Pulmonary artery endothelial cell (primary cell): ENCODE measurements at regions not wholly inside any gene's neighbourhood (a gene's known extent, or its start where the extent isn't known, plus 50 kb on each side); places are given as distances from the start of the nearest gene placed in this dataset.
"Not testable (repeated sequence)": the region's sequence is repeated elsewhere in the genome, so short reads cannot be mapped to it uniquely, and the experiment has no call there.

Experiments used
- DNase-seq: peaks from one replicate; pipeline ENCODE4 v3.0.0-alpha.2; 2011; ENCODE audit warnings: low read depth, low spot score

DNA sequence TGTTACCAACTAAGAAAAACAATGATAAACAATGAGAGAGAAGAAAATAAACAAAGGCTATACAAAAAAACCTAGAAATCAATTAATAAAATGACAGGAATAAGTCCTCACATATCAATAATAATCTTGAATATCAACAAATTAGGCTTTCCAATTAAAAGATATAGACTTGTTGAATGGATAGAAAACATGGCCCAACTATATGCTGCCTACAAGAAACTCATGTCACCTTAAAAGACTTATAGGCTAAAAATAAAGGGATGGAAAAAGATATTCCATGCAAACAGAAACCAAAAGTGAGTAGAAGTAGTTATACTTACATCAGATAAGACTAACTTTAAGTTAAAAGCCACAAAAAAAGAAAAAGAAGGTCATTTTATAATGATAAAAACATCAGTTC is 183.9 kb downstream of the MYRFL start:
- DNase-seq: no peak

DNA sequence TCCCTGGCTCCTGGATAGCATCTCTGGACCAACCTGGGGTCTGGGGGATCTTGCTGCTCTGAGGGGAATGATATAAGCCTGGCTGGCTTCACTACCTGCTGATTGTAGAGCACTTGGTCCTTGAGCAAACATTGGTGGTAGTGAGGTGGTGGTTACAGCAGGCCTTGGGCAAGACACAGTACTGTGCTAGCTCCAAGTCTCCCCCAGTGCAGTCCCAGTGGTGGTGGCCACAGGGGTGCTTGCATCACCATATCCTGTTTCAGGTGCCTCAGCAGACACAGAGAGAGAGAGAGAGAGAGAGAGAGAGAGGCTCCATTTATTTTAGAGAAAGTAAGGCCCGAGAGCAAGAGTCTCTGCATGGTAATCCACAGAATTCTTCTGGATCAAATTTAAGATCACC is 186.3 kb downstream of the MYRFL start:
- no peak for DNase-seq

DNA sequence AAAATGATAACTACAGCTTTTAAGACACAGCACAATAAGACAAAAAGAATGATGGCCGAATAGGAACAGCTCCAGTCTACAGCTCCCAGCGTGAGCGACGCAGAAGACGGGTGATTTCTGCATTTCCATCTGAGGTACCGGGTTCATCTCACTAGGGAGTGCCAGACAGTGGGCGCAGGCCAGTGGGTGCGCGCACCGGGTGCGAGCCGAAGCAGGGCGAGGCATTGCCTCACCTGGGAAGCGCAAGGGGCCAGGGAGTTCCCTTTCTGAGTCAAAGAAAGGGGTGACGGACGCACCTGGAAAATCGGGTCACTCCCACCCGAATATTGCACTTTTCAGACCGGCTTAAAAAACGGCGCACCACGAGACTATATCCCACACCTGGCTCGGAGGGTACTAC is 188.0 kb downstream of the MYRFL start:
- DNase-seq: not testable (repeated sequence)

DNA sequence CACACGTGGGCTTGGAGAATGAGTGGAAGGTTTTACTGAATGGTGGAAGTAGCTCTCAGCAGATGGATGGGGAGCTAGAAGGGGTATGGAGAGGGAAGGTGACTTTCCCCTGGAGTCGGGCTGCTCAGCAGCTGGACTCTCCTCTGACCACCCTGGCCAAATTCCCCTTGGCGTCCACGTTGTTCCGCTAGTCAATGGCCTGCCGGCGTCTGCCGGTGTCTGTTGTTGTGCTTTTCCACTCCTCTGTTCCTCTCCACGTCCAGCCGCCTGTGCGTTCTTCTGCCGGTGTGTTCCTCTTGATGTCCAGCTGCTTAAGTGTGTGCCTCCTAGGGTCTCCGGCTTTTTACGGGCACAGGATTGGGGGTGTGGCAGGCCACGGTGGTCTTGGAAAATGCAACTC is 203.5 kb downstream of the MYRFL start:
- no peak for DNase-seq

DNA sequence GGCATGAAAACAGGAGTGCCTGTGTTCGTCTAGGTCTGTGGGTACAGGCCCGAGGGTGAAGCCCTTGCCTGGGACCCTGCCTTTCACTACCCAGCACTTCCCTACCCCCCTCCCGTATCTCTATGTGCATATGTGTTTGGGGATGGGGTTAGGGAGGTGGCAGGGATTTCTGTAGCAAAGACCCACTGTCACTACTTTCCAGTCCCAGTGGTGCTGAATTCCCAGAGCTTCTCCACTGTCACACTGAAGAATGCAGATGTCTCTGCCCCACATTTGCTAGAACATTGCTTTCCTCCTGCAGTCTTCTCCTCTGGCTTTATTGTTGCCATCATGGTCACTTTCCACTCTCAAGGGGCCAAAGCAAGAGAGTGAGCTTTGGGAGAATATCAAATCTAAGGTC is 203.9 kb downstream of the MYRFL start:
- no peak for DNase-seq

DNA sequence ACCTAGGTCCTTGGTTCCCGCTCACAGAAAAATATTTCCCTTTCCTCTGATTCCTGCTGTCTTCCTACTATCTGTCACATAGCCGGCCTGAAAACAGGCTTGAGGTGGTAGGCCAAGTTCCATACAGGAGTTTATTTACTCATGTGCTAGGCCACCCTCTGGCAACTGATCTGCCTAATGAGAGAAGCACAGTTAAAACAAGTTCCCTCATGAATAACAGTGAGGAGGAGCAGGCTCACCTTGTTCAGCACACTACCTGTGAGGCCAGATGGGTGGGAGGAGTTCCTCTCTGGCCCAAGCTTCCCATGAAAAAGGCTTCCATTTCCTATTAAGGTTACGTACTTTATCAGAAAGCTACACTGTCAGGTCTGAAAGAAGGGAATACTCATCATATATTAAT is 206.0 kb downstream of the MYRFL start:
- no peak for DNase-seq

DNA sequence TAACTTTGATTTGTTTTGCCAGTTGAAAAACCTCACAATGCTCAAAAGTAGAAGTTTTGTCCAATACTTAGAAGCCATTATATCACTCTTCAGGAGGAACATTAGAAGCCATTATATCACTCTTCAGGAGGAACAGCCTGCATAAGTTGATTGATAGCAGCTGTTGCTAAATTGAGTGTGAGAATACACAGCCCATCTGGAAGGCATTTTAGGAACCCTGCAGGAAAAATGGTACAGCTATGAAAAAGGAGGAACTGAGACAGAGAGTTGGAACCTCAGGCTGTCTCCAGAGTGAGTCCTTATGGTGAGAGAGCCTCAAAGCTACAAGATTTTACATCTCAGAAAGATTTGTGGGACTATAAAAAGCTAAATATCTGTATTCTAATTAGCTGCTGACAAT is 207.0 kb downstream of the MYRFL start:
- DNase-seq: no peak

DNA sequence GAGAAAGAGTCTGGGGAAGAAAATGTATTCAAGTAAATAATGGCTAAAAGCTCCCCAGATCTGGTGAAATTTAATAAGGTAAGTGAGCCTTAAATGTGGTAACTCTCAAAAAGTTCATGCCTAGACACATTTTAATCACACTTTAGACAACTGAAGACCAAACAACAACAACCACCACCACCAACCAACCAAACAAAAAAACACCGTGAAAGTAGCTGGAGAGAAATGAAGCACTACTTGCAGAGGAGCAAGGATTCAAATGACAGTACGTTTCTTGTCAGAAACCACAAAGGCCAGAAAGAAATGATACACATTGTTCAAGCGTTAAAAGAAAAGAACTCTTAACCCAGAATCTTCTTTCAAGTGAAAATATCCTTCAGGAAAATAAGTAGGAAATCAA is 208.3 kb downstream of the MYRFL start:
- DNase-seq: no peak

DNA sequence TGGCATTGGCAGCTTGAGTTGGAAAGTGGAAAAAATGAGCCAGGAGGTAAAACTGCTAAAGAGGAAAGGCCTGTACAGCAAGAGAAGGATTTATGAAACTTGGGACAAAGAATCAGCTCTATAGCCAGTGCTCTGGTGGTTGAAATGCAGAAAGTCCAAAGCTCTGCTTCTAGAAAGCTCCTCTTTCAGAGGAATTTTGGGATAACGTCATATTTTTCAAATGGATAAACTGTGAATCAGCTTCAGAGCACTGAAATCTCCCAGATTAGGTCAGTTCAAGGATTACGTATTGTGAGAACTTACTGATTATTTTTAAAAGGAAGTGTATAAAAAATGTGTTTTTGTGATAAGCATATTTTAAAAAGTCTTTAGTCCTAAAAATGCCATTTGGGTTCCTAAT is 203.1 kb upstream of the CNOT2 start:
- peak; percentile 71 for DNase-seq

DNA sequence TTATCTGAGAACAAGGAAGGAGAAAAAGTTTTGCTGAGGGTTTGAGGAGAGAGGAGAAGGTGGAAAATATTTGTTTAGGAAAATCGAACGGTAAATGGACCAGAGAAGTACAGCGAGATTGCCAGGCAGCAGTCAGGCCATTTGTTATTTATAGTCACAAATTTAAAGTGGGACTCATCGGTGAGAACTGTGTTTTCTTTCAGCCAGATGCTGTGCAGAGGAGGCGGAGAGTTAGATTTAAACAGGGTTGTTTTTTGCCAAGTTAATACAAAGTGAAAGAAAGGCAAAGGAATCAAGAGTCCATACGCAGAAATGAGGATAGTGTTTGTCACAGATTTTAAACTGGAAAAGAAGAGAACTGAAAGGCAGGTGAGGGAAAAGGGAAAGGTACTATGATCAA is 200.6 kb upstream of the CNOT2 start:
- no peak for DNase-seq

DNA sequence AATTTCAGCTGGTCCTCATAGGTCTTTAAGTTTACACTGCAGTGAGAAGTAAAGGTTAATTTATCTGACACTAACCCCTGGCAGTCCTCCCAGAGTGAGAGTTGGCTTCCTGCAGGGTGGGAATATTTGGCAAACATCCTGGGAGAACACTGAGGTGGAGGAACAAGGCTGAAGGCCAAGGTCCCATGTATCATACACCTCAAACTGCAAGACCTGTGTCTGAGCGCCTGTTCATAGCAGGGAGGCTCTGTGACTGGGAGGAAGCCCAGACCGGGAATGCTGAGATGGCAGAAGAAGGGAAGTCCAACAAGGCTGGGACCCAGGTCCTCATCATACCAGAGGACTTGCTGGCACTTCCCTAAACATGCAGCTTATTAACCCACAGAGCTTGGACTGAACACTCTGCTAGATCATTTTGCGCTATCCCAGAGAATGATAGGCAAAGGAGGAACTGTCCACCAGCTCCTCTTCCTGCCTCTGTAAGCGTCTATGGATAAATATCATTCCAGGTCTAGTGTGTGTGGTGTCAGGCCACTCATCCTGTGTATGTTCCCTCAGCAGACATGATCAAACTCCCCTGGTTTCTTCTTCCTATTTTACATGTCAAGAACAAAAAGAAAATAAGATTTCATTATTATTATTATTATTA is 199.6 kb upstream of the CNOT2 start:
- DNase-seq: no peak

DNA sequence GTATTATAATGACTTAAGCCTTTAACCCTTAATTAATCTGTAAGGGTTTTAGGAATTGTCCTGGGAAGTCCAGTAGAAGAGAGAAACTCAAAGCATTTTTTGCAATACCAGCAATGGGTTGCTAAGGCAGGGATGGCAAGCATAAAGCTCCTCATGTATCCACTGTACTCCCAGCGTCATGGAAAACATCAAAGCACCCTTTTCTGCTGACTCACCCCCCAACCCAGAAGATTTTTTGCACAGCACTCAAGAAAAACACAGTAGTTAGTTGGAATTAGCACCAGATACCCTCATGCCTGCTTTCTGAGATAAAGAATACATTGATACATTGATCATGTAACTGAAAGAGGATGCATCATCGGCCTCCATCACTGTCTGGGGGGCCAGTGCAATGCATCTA is 199.1 kb upstream of the CNOT2 start:
- DNase-seq: no peak

DNA sequence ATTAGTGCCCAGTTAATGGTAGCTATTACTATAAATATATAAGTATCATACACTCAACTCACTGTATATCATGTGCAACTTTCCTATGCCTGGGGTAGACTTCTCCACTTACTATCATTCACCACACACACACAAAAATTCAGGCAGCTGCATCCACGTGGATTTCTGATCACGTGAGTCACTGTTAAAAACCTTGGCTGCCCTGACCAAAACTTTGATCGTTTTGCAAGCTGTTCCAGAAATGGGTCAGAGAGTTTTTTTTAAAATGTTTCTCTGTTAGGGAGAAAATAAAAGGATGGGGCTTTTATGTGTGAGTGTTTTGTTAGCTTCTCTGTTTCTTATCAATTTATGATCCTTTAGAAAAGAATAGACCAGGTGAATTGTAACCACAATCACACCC is 198.2 kb upstream of the CNOT2 start:
- DNase-seq: no peak

DNA sequence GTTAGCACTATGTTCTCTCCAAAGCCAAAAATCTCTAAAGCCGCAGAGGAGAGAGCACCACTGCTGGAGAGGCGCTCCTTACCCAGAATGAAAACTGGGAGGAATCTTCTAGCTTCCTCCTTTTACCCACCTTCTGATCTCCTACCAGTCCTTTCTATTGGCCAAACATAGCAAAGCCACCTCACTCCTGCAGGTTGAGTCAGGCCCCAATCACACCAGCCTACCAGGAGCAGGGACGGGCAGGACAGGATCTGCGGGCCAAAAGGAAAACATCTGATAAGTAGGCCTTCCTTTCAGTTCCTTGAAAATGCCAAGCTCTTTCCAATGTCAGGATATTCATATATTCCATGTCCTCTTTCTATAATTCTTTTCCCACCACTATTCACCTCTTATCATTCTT is 197.7 kb upstream of the CNOT2 start:
- no peak for DNase-seq

DNA sequence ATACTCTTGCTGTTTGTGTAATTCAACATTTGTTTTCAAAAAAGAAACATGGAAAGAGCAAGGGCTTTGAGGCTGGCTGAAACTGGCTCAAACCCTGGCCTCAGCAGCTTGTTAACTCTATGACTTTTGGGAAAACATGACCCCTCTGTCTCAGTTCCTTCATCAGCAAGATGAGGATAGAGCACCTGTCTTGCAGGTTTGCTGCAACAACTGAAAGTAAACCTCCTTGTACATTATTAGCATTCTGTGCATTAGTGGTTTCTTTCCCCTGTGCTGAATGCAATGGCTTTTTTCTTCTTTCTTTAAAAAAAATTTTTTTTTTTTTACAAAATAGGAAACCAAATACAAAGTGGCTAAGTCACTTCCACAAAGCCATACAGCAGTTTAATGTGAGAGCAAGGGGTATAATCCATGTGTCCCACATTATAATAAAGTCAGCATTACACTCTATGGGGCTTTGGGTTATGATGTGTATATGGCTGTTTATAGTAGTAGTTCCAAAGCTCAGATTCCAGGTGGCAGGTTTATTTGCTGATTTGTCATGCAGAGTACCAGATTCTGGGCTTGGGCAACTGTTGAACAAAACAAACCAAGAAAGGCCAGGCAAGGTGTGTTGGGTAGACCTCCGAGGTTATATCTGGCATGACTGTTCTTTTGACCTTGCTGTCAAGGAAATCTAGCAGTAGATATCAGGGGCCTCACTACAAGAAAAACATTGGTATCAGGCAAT is 194.5 kb upstream of the CNOT2 start:
- DNase-seq: no peak

DNA sequence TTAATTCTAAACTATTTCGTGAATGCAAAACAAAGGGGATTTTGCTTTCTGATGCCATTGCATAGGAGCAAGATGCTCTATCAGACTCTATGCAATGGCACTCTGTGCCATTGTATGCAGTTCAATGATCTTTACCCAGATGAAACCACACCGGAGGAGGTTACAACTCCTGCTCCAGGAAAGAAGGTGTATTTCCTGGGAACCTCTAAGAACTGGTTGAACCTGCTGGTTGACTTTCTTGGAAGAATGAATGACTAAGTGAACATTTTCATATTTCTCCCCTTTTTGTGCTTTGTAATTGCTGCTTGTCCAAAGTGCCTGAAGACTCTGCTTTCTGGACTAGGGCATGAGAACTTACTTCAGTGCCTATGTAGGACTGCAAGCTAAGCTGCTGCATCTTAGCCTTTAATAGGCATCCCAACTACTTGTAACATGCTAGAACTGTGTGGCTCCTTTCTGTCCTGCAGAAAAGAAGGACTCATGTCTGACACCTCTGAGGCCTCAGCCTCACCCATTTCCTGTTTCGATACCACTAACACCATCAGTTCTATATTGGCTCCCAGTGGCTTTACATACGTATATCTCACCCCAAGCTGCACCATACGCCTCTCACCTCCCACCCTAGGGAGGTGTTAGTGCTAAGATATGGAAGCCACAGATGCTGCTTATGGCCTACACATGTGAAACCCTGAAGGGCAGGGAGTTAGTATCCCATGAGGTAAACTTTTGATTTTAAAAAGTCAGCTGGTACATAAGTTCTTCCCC is 193.5 kb upstream of the CNOT2 start:
- DNase-seq: no peak

DNA sequence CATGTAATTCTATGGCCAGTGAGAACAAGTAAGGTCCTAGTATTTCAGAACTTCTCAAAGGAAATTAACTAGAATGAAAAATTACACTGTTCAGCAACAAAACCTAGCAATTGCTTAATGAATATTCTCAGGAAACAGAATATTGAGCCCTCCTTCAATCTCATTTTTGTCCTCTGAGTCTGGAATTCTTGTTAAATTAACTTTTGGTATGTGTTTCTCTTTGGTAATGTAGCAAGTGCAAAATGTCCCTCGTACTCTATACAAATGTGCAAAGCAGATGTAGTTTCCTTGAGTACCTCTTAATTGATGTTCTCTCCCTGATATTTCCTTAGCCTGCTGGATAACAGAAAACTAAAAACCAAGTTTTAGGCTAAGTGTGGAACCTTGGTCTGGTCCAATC is 190.8 kb upstream of the CNOT2 start:
- DNase-seq: no peak

DNA sequence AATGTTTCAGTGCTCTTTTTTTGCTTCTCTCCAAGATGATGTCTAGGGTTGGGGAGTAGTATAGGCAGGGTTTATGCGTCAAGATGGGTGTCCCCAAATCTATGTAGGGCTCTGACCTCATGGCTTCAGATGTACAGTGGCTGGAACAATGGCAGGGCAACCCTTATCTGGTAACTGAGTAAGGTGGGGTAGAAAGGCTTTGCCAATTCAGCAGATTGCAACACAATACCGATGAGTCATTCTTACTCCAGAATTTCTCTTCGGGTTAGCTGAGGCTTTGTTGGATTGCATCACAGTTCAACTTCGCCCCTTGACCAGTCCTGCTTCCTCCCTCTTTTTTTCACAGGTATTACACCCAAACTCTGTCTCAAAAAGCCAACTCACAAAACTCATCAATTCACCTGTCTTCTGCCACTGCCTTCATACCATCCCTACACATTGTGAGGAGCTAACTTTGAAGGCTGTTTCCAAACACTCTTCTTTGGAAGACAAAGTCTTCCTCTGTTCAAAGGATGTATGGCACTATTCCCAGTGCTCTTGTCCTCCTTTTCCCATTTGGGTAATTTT is 190.2 kb upstream of the CNOT2 start:
- DNase-seq: peak; percentile 36

DNA sequence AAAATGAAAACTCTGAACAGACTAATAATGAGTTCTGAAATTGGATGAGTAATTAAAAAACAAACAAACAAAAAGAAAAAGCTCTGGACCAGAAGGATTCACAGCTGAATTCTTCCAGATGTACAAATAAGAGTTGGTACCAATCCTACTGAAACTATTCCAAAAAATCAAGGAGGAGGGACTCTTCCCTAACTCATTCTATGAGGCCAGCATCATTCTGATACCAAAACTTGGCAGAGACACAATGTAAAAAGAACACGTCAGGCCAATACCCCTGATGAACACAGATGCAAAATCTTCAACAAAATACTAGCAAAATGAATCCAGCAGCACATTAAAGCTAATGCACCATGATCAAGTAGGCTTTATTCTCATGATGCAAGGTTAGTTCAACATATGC is 183.9 kb upstream of the CNOT2 start:
- DNase-seq: no peak

DNA sequence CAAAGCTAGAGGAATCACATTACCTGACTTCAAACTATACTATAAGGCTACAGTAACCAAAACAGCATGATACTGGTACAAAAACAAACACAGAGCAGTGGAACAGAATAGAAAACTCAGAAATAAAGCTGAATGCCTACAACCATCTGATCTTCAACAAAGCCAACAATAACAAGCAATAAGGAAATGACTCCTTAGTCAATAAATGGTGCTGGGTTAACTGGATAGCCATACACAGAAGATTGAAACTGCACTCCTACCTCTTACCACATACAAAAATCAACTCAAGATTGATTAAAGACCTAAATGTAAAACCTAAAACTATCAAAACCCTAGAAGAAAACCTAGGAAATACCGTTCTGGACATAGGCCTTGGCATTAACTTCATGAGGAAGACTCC is 182.6 kb upstream of the CNOT2 start:
- no peak for DNase-seq

DNA sequence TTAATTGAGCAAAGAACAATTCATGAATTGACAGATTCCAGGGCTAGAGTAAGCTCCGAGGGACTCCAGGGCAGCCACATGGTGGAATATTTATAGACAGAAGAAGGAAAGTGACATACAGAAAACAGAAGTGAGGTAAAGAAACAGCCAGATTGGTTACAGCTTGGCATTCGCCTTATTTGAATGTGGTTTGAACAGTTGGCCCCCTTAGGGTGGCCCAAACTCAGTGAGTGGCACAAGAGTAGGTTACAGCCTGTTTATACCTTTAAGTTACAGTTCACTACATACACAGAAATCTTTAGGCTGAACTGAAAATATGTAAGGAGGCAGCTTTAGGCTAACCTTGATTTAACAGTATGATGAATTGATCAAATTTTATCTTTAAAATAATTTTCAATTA is 174.5 kb upstream of the CNOT2 start:
- no peak for DNase-seq
